Hippocampal formation (tissue), 2 donors: ENCODE measurements at regions not wholly inside any gene's neighbourhood (a gene's known extent, or its start where the extent isn't known, plus 50 kb on each side); places are given as distances from the start of the nearest gene placed in this dataset.

Experiments
- DNase-seq, 2 donors: peaks; one replicate each; lab custom pipeline; 2025; lab: John Stamatoyannopoulos, UW

DNA sequence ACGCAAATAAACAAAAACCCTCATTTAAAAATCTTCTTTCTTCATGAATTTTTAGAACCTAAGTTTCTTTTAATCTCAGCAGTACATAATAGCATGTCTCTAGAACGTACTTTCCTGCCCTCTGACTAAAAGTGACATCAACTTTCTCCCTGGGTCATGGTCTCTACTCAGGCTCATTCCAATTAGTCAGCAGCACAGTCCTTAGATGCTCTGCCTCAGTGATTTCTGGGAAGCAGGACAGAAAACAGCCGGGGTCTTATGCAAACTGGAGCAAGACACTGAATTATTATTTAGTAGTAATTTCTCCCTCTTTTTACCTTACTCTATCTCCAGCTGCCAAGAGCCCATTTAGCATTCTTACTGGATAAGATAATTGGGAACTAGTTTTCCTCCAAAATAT is 365.2 kb downstream of the TUSC7 start:
- DNase-seq: peak in 1 of 2 donors; percentile 77

DNA sequence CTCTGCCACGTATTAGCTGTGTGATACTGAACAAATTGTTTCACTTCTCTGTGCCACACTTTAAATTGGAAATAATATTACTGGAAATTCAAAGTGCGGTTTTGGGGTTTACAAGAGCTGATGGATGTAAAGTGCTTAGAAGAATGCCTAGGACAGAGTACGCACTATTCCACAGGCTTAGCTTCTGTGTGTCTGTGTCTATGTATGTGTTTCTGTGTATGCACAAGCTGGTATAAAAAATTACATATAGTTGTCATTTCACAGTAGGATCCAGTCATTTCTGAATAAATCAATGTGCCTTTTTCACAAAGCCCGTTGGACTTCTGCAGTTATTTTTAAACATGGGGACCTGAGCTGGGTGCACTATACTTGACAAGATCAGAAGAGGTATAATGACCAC is 370.4 kb downstream of the TUSC7 start:
- no peak for DNase-seq

DNA sequence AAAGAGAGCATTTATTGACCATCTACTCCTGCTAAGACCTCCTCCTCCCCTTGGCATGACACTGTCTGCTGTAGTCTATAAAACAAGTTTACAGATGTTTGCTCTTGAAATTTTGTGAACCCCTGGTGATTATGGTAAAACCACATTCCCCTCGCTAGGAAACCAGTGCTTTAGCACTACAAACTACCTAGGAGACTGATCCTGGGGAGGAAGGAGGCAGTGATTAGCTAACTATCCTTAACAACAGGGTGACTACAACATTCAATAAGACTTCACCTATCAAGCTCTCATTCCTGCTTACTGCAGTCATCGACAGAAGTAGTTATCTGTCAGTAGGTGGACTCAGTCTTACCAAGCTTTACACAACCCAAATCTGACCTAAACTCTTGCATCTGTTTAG is 371.3 kb downstream of the TUSC7 start:
- DNase-seq: no peak

DNA sequence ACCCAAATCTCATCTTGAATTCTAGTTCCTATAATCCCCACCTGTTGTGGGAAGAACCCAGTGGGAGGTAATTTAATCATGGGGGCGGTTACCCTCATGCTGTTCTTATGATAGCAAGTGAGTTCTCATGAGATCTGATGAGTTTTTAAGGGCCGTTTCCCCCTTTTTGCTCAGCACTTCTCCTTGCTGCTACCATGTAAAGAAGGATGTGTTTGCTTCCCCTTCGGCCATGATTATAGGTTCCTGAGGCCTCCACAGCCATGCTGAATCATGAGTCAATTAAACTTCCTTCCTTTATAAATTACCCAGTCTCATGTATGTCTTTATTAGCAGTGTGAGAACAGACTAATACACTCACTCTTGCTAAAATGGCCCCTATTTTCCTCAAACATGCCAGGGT is 374.7 kb downstream of the TUSC7 start:
- no peak for DNase-seq

- DNase-seq: no peak
These were observed 375.2 kb downstream of the TUSC7 start for GRCh38 chr3:117084739-117085270.

- DNase-seq: peak in 1 of 2 donors; percentile 43
These were observed 382.1 kb downstream of the TUSC7 start for GRCh38 chr3:117091676-117092075.

DNA sequence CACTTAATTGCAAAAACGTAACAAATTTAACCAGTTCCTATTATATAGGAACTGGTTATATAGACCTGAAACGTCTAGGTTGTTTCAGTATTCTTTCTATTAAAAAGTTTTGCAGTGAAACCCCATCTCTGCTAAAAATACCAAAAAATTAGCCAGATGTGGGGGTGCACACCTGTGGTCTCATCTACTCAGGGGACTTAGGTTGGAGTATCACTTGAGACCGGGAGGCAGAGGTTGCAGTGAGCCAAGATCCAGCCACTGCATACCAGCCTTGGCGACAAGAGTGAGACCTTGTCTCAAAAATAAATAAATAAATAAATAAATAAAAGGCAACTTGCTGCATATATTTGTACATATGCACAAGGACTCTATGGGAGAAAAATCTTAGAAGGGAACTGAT is 387.0 kb downstream of the TUSC7 start:
- DNase-seq: no peak

GRCh38 chr3:117097351-117097750 is 387.8 kb downstream of the TUSC7 start:
- no peak for DNase-seq

DNA sequence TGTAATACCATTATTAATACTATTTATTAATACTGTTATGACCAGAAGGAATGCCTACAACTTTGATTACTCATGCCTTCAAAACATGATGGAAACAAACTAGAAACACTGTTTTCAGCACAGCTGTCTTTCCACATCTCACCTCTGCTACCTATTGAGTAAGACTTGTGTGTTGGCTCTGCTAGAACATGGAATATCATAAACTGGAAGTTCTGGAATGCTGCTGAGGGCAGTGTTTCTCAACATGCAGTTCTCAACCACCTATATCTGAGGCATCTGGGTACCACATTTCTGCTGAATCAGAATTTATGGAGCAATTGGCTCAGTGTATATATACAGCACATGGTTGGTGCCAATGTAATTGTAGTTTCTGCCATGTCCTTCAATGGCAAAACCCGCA is 392.1 kb downstream of the TUSC7 start:
- no peak for DNase-seq

DNA sequence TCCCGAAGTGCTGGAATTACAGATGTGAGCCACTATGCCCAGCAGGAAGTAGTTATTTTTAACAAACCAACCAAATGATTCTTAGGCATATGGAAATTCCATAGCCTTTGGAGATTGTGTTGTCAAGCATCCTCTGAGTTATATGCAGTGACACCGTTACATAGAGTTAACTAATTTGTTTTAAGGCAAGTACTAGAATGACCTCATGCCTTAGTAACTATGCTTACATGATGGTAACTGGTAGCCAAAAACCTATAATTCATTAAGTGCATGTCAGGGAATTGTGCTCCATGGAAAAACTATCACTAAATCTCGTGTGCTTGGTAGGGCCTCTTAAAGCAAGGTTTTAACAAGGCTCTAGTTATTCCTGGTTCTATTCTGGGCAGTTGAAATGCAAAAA is 392.8 kb downstream of the TUSC7 start:
- no peak for DNase-seq

GRCh38 chr3:117103675-117104074 is 394.1 kb downstream of the TUSC7 start:
- DNase-seq: no peak

- no peak for DNase-seq
These were observed 394.8 kb downstream of the TUSC7 start for GRCh38 chr3:117104381-117104780.

DNA sequence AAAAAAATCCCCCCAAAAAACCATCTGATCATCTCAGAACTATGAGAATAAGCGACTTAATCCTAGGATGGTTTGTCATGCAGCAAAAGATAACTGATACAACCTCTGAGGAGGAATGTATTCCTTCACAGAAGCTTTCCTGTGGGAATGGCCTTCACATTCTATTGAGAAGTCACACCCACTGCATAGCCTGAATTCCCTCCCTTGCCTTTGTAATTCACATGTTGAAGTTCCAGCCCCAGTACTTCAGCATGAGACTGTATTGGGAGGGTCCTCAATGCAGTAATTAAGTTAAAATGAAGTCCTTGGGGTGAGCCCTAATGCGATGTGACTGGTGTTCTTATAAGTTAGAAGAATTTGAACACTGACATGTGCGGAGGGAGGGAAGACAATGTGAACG is 395.2 kb downstream of the TUSC7 start:
- DNase-seq: no peak

GRCh38 chr3:117105686-117106085 is 396.1 kb downstream of the TUSC7 start:
- no peak for DNase-seq

GRCh38 chr3:117106396-117106795 is 396.8 kb downstream of the TUSC7 start:
- DNase-seq: no peak

DNA sequence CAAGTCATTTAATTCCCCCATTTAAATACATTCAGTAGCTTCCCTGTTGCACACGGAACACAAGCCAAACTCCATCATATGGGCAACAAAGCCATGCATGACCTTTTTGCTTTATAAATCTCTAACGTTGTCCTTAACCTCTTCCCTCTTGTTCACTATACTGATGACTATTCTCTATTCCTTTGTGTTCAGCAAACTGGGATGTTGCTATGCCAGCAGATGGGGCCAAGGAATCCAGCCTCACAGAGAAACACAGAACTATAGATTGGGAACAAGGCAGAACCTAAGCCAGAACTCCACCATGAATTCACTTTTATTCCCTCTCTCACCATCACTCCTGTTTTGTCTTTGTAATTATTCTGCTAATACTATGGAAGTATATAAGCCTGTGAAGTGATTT is 398.4 kb downstream of the TUSC7 start:
- no peak for DNase-seq

- DNase-seq: no peak
These were observed 399.6 kb downstream of the TUSC7 start for GRCh38 chr3:117109178-117109577.

DNA sequence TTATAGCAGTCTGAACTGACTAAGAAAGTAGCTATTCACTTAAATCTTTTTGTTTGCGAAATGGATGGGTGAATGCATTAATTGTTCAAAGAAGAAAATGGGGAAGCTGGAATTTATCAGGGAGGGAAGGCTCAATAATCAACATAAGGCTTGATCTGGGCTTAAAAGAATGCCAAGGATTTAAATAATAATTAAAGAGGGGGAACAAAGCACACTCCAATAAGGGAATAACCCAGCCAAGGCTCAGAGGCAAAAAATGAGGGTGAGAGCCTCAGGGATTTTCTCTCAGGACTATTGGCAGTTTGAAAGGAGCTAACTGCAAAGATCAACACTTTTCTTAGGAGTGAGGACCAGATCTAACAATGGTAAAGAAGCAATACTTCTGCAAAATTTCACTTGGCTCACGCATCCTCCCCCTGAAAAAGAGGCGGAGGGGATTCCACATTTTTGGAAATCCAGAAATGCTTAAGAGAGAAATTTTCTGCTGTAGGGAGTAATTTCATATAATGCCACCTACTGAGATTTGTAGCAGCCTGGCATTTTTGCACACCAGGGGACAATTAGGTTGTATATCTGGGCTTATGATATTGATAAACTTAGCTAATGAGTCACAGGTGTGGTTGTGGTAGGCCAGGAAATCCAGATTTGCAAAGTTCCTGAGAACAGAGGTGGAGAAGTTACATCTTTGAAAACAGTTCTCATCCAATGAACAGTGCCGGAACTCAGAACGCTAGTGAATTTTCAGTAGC is 405.1 kb downstream of the TUSC7 start:
- no peak for DNase-seq

- no peak for DNase-seq
These were observed 407.8 kb downstream of the TUSC7 start for GRCh38 chr3:117117188-117117936.

DNA sequence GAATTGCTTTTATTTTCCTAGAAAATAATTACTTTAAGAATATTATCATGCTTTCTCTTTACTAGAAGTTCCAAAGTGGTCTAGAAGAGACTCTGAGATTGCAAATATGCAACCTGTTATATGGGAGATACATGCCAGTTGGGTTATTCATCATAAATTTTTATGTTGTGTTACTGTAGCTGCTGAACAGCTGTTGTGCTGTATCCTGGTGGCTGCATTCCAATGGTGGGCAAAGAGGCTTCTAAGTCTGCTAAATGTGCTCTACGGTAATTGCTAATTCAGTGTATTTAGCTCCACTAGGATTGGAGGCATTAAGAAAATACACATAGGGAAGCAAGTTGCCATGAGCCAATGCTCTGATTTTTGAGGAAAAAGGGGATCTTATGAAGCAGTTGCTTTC is 409.0 kb downstream of the TUSC7 start:
- no peak for DNase-seq

DNA sequence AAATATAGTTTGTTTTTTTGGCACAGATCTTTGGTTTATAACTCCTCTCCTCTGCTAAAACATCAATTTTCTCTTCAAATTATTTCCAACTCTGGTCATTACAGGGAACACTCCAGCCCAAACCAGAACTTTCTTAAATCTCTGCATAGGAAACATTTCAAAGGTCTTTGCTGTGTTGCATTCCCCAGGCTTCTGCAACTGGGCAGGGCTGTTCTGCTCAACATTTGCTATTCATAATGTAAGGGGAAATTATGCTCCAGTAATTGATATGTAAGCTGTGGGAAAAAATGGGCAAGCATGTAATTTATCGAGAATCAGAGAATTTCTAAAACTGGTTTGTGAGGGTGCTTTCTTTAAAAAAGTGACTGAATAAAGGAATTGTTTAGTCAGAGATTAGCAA is 410.4 kb downstream of the TUSC7 start:
- no peak for DNase-seq

DNA sequence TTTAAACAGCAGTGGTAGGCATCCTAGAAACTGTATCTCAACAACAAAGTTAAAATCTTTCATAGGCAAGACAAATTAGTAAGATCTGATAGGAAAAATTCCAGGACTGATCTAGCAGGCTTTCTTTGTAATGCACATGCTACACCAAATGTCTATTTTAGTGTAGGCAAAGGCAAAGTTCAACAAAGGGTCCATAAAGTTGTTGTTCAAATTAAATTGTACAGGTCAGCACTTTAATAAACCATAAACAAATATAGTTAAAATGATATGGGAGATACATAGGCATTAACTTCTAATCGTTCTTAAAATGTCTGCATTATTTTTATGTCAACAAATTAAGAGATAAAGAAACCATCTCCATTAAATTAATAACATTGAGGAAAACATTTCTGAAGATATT is 413.0 kb downstream of the TUSC7 start:
- no peak for DNase-seq

DNA sequence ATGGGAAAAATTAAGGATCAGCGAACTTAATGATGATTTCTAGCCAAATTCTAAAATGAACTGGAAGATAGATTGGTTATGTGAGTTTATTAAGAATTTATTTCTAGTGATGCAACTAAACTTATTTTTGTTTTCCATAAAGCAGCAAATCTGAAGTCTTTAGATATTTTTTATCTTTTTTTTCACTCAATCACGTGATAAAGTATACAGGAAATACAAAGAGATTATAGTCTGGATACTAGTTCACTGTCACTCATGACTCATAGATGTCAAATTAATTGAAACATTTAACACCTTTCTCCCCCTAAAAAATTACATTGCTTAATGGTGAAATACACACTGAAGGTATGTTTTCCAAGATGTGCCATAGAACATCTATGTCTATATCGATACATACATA is 416.9 kb downstream of the TUSC7 start:
- no peak for DNase-seq
